Liver (tissue), 8 donors: ENCODE measurements at regions not wholly inside any gene's neighbourhood (a gene's known extent, or its start where the extent isn't known, plus 50 kb on each side); places are given as distances from the start of the nearest gene placed in this dataset.
"Not testable (repeated sequence)": the region's sequence is repeated elsewhere in the genome, so short reads cannot be mapped to it uniquely, and the experiment has no call there.

Experiments
- DNase-seq: peaks from one replicate; pipeline ENCODE4 v3.0.0-alpha.2; 2017; ENCODE audit warnings: low spot score
- H3K27ac ChIP-seq, 2 donors: one replicate each; pipeline ENCODE4 v1.7.0; 2013; ENCODE audit warnings: inconsistent platforms in 2 of 2, low read length in 2 of 2, control low read depth in 1 of 2, low read depth in 1 of 2, mild to moderate bottlenecking in 1 of 2
- H3K27me3 ChIP-seq, 4 donors: one replicate each; pipeline versions ENCODE4 v1.6.1 to v1.7.0; 2013; ENCODE audit warnings: low read length in 3 of 4, inconsistent platforms in 1 of 4, mild to moderate bottlenecking in 1 of 4, moderate library complexity in 1 of 4; ENCODE audit not compliant: control insufficient read depth in 4 of 4, insufficient read depth in 4 of 4
- H3K36me3 ChIP-seq, 4 donors: one replicate each; pipeline versions ENCODE4 v1.6.1 to v1.7.0; 2013; ENCODE audit warnings: low read length in 3 of 4, mild to moderate bottlenecking in 3 of 4, low read depth in 1 of 4, moderate library complexity in 1 of 4; ENCODE audit not compliant: control insufficient read depth in 4 of 4, insufficient read depth in 3 of 4
- H3K4me1 ChIP-seq, 4 donors: one replicate each; pipeline versions ENCODE4 v1.6.1 to v1.7.0; 2013; ENCODE audit warnings: low read length in 3 of 4, mild to moderate bottlenecking in 3 of 4, moderate library complexity in 1 of 4; ENCODE audit not compliant: control insufficient read depth in 4 of 4, insufficient read depth in 4 of 4
- H3K4me3 ChIP-seq, 3 donors: one replicate each; pipeline versions ENCODE4 v1.6.1 to v1.7.0; 2013; ENCODE audit warnings: low read length in 3 of 3, control low read depth in 1 of 3, low read depth in 1 of 3, mild to moderate bottlenecking in 1 of 3
- H3K9ac ChIP-seq, 2 donors: one replicate each; pipeline ENCODE4 v1.7.0; 2013; ENCODE audit warnings: low read length in 2 of 2, mild to moderate bottlenecking in 2 of 2, moderate library complexity in 2 of 2, control low read depth in 1 of 2, low read depth in 1 of 2
- H3K9me3 ChIP-seq, 4 donors: one replicate each; pipeline versions ENCODE4 v1.6.1 to v1.7.0; 2013; ENCODE audit warnings: low read length in 3 of 4; ENCODE audit not compliant: control insufficient read depth in 4 of 4
- ATF3 ChIP-seq: IDR thresholded peaks from 2 replicates; pipeline ENCODE4 v1.6.1; 2016; ENCODE audit warnings: antibody characterized with exemption
- CTCF ChIP-seq: fragments of 150-350 bp; IDR thresholded peaks from 2 replicates; pipeline ENCODE4 v1.5.1; 2017; ENCODE audit warnings: improper control_type of control experiment, low read depth, low read length; ENCODE audit not compliant: missing input control
- EGR1 ChIP-seq, 2 donors: IDR thresholded peaks; 2 replicates each; pipeline ENCODE4 v1.6.1; 2016 to 2018; ENCODE audit warnings: antibody characterized with exemption in 2 of 2, low read depth in 2 of 2
- FOXA1 ChIP-seq: IDR thresholded peaks from 2 replicates; pipeline ENCODE4 v1.6.1; 2016; ENCODE audit warnings: antibody characterized with exemption
- FOXA2 ChIP-seq: IDR thresholded peaks from 2 replicates; pipeline ENCODE4 v1.6.1; 2016; ENCODE audit warnings: antibody characterized with exemption
- HNF4A ChIP-seq, 2 donors: conservative IDR thresholded peaks; 2 replicates each; pipeline ENCODE4 v1.6.1; 2016; ENCODE audit warnings: antibody characterized with exemption in 2 of 2, mild to moderate bottlenecking in 2 of 2
- HNF4G ChIP-seq: IDR thresholded peaks from 2 replicates; pipeline ENCODE4 v1.6.1; 2016; ENCODE audit warnings: antibody characterized with exemption
- JUND ChIP-seq, 2 donors: IDR thresholded peaks; 2 replicates each; pipeline ENCODE4 v1.6.1; 2016; ENCODE audit warnings: antibody characterized with exemption in 2 of 2
- MAX ChIP-seq: IDR thresholded peaks from 2 replicates; pipeline ENCODE4 v1.6.1; 2016; ENCODE audit warnings: antibody characterized with exemption
- NR2F2 ChIP-seq: IDR thresholded peaks from 2 replicates; pipeline ENCODE4 v1.6.1; 2016; ENCODE audit warnings: antibody characterized with exemption
- RAD21 ChIP-seq, 2 donors: IDR thresholded peaks; 2 replicates each; pipeline ENCODE4 v1.6.1; 2016; ENCODE audit warnings: antibody characterized with exemption in 2 of 2, mild to moderate bottlenecking in 2 of 2
- RXRA ChIP-seq, 2 donors: IDR thresholded peaks; 2 replicates each; pipeline ENCODE4 v1.6.1; 2017 to 2018; ENCODE audit warnings: antibody characterized with exemption in 2 of 2, mild to moderate bottlenecking in 1 of 2
- SP1 ChIP-seq: IDR thresholded peaks from 2 replicates; pipeline ENCODE4 v1.6.1; 2018; ENCODE audit warnings: antibody characterized with exemption, mild to moderate bottlenecking
- TAF1 ChIP-seq: conservative IDR thresholded peaks from 2 replicates; pipeline ENCODE4 v1.6.1; 2016; ENCODE audit warnings: antibody characterized with exemption, mild to moderate bottlenecking
- YY1 ChIP-seq: IDR thresholded peaks from 2 replicates; pipeline ENCODE4 v1.6.1; 2016; ENCODE audit warnings: antibody characterized with exemption, mild to moderate bottlenecking
- ZBTB33 ChIP-seq: IDR thresholded peaks from 2 replicates; pipeline ENCODE4 v1.6.1; 2016; ENCODE audit warnings: antibody characterized with exemption
- WGBS: extraction: QIAGEN DNeasy Blood & Tissue Kit; methylation state at CpG from one replicate; pipeline ENCODE4 v1.1.7; 2013; 5-methylcytosine and 5-hydroxymethylcytosine counted together
- TF ChIP-seq, protein P1 (sequence below): IDR thresholded peaks from 2 replicates; pipeline ENCODE4 v1.6.1; 2016; ENCODE audit warnings: antibody characterized with exemption, mild to moderate bottlenecking
- donor health status: healthy.
- donor health status: healthy.
- donor health status: healthy.
- donor health status: healthy.
- donor health status: healthy.

DNA sequence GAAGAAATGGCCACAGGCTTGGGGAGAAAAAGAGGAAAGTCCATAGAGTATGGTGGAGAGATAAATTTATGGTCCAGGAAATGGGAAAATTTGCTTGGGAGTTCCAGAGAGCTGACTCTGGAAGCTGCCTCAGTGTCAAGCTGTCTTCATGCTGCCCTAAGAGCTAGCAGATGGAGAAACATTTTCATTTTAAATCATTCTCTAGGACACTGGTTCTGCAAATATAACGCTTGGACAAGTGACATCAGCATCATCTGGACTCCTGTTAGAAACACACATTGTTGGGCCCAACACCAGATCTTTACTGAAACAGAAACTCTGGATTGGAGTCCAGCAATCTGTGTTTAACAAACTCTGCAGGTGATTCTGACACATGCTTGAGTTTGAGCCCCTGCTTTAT is 592.0 kb upstream of the KLF12 start:
- DNase-seq: no peak
- Histone ChIP-seq H3K4me3 (no peak overlapping the region), H3K4me1 (no peaks in the 10 kb centered on the region), H3K9me3 (peaks cover 0 to 3% (median 0%) of the 10 kb centered on the region in 4 donors), H3K36me3 (no peaks in the 10 kb centered on the region), H3K27ac (no peak overlapping the region), H3K27me3 (peaks cover 0 to 9% (median 0%) of the 10 kb centered on the region in 4 donors), H3K9ac (no peak overlapping the region)
- WGBS: 74% methylated on average over 1 of the region's 1 CpG
- TF ChIP-seq RAD21 (IDR thresholded peaks at IDR 0.05) (no peak), MAX (no peak), EGR1 (IDR thresholded peaks at IDR 0.05; ENCODE audit: low read depth in 2 of 2) (no peak), FOXA2 (no peak), NR2F2 (no peak), SP1 (no peak), YY1 (no peak), JUND (IDR thresholded peaks at IDR 0.05) (no peak), ZBTB33 (no peak)
- TF ChIP-seq, protein P1, sequence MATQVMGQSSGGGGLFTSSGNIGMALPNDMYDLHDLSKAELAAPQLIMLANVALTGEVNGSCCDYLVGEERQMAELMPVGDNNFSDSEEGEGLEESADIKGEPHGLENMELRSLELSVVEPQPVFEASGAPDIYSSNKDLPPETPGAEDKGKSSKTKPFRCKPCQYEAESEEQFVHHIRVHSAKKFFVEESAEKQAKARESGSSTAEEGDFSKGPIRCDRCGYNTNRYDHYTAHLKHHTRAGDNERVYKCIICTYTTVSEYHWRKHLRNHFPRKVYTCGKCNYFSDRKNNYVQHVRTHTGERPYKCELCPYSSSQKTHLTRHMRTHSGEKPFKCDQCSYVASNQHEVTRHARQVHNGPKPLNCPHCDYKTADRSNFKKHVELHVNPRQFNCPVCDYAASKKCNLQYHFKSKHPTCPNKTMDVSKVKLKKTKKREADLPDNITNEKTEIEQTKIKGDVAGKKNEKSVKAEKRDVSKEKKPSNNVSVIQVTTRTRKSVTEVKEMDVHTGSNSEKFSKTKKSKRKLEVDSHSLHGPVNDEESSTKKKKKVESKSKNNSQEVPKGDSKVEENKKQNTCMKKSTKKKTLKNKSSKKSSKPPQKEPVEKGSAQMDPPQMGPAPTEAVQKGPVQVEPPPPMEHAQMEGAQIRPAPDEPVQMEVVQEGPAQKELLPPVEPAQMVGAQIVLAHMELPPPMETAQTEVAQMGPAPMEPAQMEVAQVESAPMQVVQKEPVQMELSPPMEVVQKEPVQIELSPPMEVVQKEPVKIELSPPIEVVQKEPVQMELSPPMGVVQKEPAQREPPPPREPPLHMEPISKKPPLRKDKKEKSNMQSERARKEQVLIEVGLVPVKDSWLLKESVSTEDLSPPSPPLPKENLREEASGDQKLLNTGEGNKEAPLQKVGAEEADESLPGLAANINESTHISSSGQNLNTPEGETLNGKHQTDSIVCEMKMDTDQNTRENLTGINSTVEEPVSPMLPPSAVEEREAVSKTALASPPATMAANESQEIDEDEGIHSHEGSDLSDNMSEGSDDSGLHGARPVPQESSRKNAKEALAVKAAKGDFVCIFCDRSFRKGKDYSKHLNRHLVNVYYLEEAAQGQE: no peak

- WGBS: 93% methylated on average over 31 of the region's 31 CpGs
- H3K36me3 ChIP-seq, H3K4me1 ChIP-seq, H3K27me3 ChIP-seq, H3K9ac ChIP-seq, H3K9me3 ChIP-seq, H3K27ac ChIP-seq, H3K4me3 ChIP-seq, DNase-seq: not testable (repeated sequence)
These were observed 584.1 kb upstream of the KLF12 start for GRCh38 chr13:74718232-74718842.

DNA sequence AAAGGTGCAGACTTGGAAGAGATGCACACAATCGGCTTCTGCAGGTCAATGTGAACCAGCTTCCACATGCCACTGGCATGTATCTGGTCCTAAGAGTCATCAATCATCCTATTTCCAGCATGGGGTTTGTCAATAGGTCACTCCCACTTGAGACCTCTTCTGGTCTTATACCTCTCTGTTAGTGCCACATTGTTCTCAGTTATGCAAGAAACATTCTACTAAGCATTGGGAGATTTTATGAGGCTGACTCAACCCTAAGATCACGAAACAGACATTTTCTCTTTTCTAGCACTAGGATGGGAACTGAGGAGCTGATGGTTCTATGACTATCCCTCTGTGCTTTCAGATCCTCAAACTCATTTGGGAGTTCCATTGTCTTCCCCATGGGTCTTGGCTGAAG is 581.5 kb upstream of the KLF12 start:
- no peak overlapping the region for H3K4me3 ChIP-seq
- H3K9me3 ChIP-seq: no peaks in the 10 kb centered on the region
- H3K27me3 ChIP-seq: peaks cover 0 to 2% (median 0%) of the 10 kb centered on the region in 4 donors
- no peak for DNase-seq
- H3K36me3 ChIP-seq: no peaks in the 10 kb centered on the region
- 73% methylated on average over 2 of the region's 2 CpGs for WGBS
- H3K4me1 ChIP-seq: no peaks in the 10 kb centered on the region
- H3K27ac ChIP-seq: no peak overlapping the region
- no peak overlapping the region for H3K9ac ChIP-seq
- TF ChIP-seq YY1: no peak
- TF ChIP-seq HNF4A (conservative IDR thresholded peaks at IDR 0.05): no peak
- no peak for TF ChIP-seq SP1
- no peak for TF ChIP-seq CTCF
- TF ChIP-seq EGR1 (IDR thresholded peaks at IDR 0.05; ENCODE audit: low read depth in 2 of 2): no peak
- no peak for TF ChIP-seq ATF3
- TF ChIP-seq JUND (IDR thresholded peaks at IDR 0.05): no peak
- no peak for TF ChIP-seq TAF1
- TF ChIP-seq HNF4G: no peak
- no peak for TF ChIP-seq NR2F2
- TF ChIP-seq RXRA (IDR thresholded peaks at IDR 0.05): no peak
- no peak for TF ChIP-seq FOXA1
- TF ChIP-seq ZBTB33: no peak
